ENCODE measurements at regions not wholly inside any gene's neighbourhood (a gene's known extent, or its start where the extent isn't known, plus 50 kb on each side); places are given as distances from the start of the nearest gene placed in this dataset.

DNA sequence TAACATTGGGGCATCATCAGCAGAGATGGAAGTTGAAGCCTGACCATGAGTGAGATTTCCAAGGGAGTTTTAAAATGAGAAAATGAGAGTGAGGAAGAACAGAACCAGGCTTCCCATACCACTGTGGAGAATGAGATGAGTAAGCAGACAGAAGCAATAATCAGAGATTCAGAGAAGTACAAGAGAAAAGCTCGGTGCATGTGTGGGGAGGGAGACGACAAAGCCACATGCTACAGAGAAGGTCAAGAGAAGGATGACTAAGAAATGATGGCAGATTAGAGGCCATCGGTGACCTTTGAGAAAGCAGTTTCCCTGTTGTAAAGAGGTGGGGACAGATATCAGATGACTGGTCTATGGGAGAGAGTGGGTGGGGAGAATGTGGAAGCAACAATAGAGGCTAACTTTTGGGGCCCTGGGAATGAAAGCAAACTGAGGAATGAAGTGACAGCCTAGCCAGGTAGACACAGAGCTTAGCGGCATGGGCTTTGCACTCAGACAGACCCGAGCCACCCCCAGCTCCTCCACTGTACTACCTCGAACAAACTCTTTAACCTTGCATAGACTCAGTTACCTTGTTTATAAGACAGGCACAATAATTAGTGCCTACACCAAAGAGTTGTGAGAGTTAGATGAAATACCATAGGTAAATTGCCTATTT, 207.7 kb downstream of the PIK3R1 start:
- Histone ChIP-seq H3K36me3 (ENCODE audit: insufficient read depth, low read length) (no peaks in the 10 kb centered on the region), H3K9me3 (replicated peaks; ENCODE audit: low read length) (no peaks in the 10 kb centered on the region), H3K4me3 (ENCODE audit: low read length) (no peak overlapping the region), H3K4me2 (ENCODE audit: low read length) (no peak overlapping the region), H3K4me1 (ENCODE audit: control insufficient read depth, insufficient read depth, low read length) (peaks cover 39% of the 10 kb centered on the region), H3K9ac (ENCODE audit: low read depth, low read length) (no peak overlapping the region), H3K27me3 (ENCODE audit: control insufficient read depth, insufficient read depth, low read length) (no peaks in the 10 kb centered on the region)

GRCh38 chr5:68424799-68425537, 209.4 kb downstream of the PIK3R1 start:
- Histone ChIP-seq H3K27me3 (ENCODE audit: control insufficient read depth, insufficient read depth, low read length) (no peaks in the 10 kb centered on the region), H3K36me3 (ENCODE audit: insufficient read depth, low read length) (no peaks in the 10 kb centered on the region), H3K9ac (ENCODE audit: low read depth, low read length) (no peak overlapping the region), H3K4me2 (ENCODE audit: low read length) (peak overlapping the region; percentile 16), H3K9me3 (replicated peaks; ENCODE audit: low read length) (no peaks in the 10 kb centered on the region), H3K4me3 (ENCODE audit: low read length) (no peak overlapping the region), H3K4me1 (ENCODE audit: control insufficient read depth, insufficient read depth, low read length) (peaks cover 28% of the 10 kb centered on the region)

DNA sequence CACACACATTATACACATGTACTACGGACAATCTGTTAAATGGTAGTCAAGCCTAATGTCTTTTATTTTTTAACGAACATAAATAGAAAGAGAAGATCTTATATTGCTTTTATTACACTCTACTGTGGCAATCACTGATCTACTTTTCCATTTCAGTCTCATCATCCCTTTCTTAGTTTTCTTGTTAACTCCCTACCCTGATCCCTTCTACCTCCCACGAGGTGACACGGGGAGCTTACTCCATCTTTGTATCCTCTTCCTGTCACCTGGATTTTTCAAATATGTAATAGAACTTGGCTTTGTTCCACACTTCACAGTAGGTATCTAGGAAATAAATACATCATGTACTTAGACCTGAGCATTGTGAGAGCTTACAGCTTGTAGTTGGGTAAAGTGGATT, 211.0 kb downstream of the PIK3R1 start:
- Histone ChIP-seq H3K4me1 (ENCODE audit: control insufficient read depth, insufficient read depth, low read length) (peaks cover 20% of the 10 kb centered on the region), H3K36me3 (ENCODE audit: insufficient read depth, low read length) (no peaks in the 10 kb centered on the region), H3K27me3 (ENCODE audit: control insufficient read depth, insufficient read depth, low read length) (no peaks in the 10 kb centered on the region), H3K4me3 (ENCODE audit: low read length) (no peak overlapping the region), H3K9me3 (replicated peaks; ENCODE audit: low read length) (no peaks in the 10 kb centered on the region), H3K9ac (ENCODE audit: low read depth, low read length) (no peak overlapping the region), H3K4me2 (ENCODE audit: low read length) (no peak overlapping the region)

GRCh38 chr5:68428231-68428811, 212.8 kb downstream of the PIK3R1 start:
- H3K36me3 ChIP-seq (ENCODE audit: insufficient read depth, low read length), result no peaks in the 10 kb centered on the region
- no peaks in the 10 kb centered on the region for H3K9me3 ChIP-seq (replicated peaks; ENCODE audit: low read length)
- H3K4me3 ChIP-seq (ENCODE audit: low read length), result no peak overlapping the region
- H3K4me1 ChIP-seq (ENCODE audit: control insufficient read depth, insufficient read depth, low read length), result peaks cover 17% of the 10 kb centered on the region
- no peak overlapping the region for H3K9ac ChIP-seq (ENCODE audit: low read depth, low read length)
- no peaks in the 10 kb centered on the region for H3K27me3 ChIP-seq (ENCODE audit: control insufficient read depth, insufficient read depth, low read length)
- H3K4me2 ChIP-seq (ENCODE audit: low read length), result no peak overlapping the region

- Histone ChIP-seq H3K9me3 (replicated peaks; ENCODE audit: low read length) (no peaks in the 10 kb centered on the region), H3K9ac (ENCODE audit: low read depth, low read length) (no peak overlapping the region), H3K4me3 (ENCODE audit: low read length) (no peak overlapping the region), H3K4me2 (ENCODE audit: low read length) (no peak overlapping the region), H3K36me3 (ENCODE audit: insufficient read depth, low read length) (no peaks in the 10 kb centered on the region), H3K27me3 (ENCODE audit: control insufficient read depth, insufficient read depth, low read length) (no peaks in the 10 kb centered on the region), H3K4me1 (ENCODE audit: control insufficient read depth, insufficient read depth, low read length) (peaks cover 28% of the 10 kb centered on the region)
These were observed 214.0 kb downstream of the PIK3R1 start for GRCh38 chr5:68429510-68429909.

DNA sequence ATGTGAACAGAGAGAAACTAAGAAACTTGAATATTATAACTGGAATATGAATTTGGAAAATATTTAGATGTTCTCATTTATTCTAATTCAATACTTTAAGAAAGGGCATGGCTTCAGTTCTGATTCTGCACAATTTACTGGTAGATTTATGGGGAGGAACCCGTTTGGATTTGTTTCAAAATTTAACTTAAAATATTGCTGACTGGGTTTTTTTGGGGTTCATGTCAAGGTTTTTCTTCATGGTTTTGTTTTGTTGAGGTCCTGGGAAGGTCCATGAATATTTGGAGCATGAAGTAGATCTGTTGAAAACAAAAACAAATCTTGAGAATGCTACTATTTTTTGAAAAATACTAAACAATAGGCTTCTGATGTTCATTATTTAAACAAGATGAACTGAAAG, 214.7 kb downstream of the PIK3R1 start:
- no peak overlapping the region for H3K4me3 ChIP-seq (ENCODE audit: low read length)
- no peak overlapping the region for H3K9ac ChIP-seq (ENCODE audit: low read depth, low read length)
- H3K4me1 ChIP-seq (ENCODE audit: control insufficient read depth, insufficient read depth, low read length), result peaks cover 27% of the 10 kb centered on the region
- H3K4me2 ChIP-seq (ENCODE audit: low read length), result no peak overlapping the region
- H3K27me3 ChIP-seq (ENCODE audit: control insufficient read depth, insufficient read depth, low read length), result no peaks in the 10 kb centered on the region
- no peaks in the 10 kb centered on the region for H3K36me3 ChIP-seq (ENCODE audit: insufficient read depth, low read length)
- H3K9me3 ChIP-seq (replicated peaks; ENCODE audit: low read length), result no peaks in the 10 kb centered on the region

DNA sequence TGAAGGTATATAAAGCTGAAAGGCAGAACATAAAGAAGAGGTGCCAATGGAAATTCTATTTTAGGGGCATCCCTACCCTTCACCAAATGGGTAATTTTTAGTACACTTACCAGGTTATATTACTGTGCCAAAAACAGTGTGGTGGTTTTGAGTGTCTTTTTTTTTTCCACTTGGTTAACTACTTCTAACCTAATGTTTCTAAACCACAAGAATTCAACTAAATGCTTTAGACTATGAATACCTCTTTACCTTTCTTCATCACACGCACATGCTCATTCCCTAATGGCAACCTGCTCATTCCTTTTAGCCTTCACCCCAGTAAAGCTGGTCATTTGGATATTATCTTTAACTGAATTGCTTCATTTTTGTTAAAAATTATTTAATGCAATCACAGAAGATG, 215.6 kb downstream of the PIK3R1 start:
- H3K27me3 ChIP-seq (ENCODE audit: control insufficient read depth, insufficient read depth, low read length), result no peaks in the 10 kb centered on the region
- H3K9me3 ChIP-seq (replicated peaks; ENCODE audit: low read length), result no peaks in the 10 kb centered on the region
- peaks cover 27% of the 10 kb centered on the region for H3K4me1 ChIP-seq (ENCODE audit: control insufficient read depth, insufficient read depth, low read length)
- no peaks in the 10 kb centered on the region for H3K36me3 ChIP-seq (ENCODE audit: insufficient read depth, low read length)
- no peak overlapping the region for H3K9ac ChIP-seq (ENCODE audit: low read depth, low read length)
- H3K4me2 ChIP-seq (ENCODE audit: low read length), result no peak overlapping the region
- H3K4me3 ChIP-seq (ENCODE audit: low read length), result no peak overlapping the region

DNA sequence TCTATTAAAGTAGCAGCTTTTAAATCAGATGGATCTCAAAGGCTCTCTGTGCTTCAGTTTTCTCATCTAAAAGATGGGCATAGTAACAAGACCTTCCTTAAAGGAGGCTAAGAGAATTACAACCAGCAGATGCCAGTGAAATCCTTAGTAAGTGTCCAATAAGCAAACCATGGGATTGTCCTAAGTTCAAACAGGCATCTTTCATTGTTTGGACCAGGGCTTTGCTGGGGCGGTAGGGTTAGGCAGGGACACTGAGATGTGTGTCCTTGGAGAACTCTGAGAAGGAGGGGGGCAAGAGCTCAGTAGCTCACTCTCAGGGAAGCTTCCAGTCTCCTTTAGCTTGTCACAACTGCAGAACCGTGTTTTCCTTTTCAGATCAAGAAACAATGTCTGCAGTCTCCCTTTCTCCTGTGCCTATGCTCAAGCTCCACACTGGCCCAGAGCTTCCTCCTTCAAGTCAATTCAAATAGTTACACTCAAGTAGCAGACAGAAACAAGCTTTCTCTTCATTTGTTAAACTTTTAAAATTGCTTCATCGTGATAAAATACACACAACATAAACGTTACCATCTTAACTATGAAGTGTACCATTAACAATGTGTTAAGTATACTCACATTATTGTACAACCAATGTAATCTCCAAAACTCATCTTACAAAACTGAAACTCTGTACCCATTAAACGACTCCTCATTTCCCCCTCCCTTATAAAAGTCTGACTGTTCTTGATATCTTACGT, 216.2 kb downstream of the PIK3R1 start:
- Histone ChIP-seq H3K27me3 (ENCODE audit: control insufficient read depth, insufficient read depth, low read length) (no peaks in the 10 kb centered on the region), H3K36me3 (ENCODE audit: insufficient read depth, low read length) (no peaks in the 10 kb centered on the region), H3K4me2 (ENCODE audit: low read length) (no peak overlapping the region), H3K9ac (ENCODE audit: low read depth, low read length) (no peak overlapping the region), H3K4me1 (ENCODE audit: control insufficient read depth, insufficient read depth, low read length) (peaks cover 27% of the 10 kb centered on the region), H3K9me3 (replicated peaks; ENCODE audit: low read length) (no peaks in the 10 kb centered on the region), H3K4me3 (ENCODE audit: low read length) (no peak overlapping the region)

DNA sequence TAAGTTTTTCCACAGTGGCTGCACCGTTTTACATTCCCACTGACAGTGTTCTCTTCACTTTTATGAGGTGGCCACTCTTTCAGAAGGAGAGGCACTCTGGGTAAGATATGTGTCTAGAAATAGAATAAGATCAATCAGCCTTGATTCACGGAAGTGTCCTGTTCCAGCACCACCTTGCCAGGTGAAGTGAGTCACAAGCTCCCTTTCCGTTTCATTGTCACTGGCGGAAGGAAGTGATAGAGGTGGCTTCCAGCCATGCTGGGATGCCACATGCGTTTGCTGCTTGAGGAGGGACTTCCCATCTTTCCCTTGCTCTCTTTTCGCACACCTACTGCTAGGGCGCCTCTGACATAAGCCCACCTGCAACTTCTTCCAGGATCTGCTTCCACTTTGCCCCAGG, 217.1 kb downstream of the PIK3R1 start:
- H3K4me1 ChIP-seq (ENCODE audit: control insufficient read depth, insufficient read depth, low read length), result peaks cover 27% of the 10 kb centered on the region
- no peaks in the 10 kb centered on the region for H3K9me3 ChIP-seq (replicated peaks; ENCODE audit: low read length)
- no peaks in the 10 kb centered on the region for H3K27me3 ChIP-seq (ENCODE audit: control insufficient read depth, insufficient read depth, low read length)
- H3K4me2 ChIP-seq (ENCODE audit: low read length), result no peak overlapping the region
- no peak overlapping the region for H3K4me3 ChIP-seq (ENCODE audit: low read length)
- no peaks in the 10 kb centered on the region for H3K36me3 ChIP-seq (ENCODE audit: insufficient read depth, low read length)
- H3K9ac ChIP-seq (ENCODE audit: low read depth, low read length), result no peak overlapping the region

DNA sequence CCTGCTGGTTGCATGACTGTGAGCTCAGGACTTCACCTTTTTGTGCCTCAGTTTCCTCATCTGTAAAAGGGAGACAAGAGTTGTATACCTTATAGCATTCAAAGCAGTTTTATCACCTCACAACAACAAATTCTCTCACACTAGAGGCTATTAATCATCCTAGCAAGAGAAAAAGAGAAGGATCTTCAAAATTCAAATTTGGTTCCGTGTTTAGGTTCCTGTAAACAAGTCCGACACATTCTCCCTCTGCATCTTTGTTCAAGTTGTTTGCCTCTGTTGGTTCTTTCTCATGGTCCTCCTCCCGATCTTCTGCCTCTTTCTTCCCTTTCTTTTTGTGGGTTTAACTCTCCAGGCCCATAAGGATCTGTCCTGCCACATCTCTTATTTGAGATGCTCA, 218.0 kb downstream of the PIK3R1 start:
- H3K4me1 ChIP-seq (ENCODE audit: control insufficient read depth, insufficient read depth, low read length), result peaks cover 22% of the 10 kb centered on the region
- no peak overlapping the region for H3K4me2 ChIP-seq (ENCODE audit: low read length)
- peak overlapping the region; percentile 40 for H3K9ac ChIP-seq (ENCODE audit: low read depth, low read length)
- H3K36me3 ChIP-seq (ENCODE audit: insufficient read depth, low read length), result no peaks in the 10 kb centered on the region
- H3K9me3 ChIP-seq (replicated peaks; ENCODE audit: low read length), result no peaks in the 10 kb centered on the region
- no peak overlapping the region for H3K4me3 ChIP-seq (ENCODE audit: low read length)
- no peaks in the 10 kb centered on the region for H3K27me3 ChIP-seq (ENCODE audit: control insufficient read depth, insufficient read depth, low read length)

Data from skeletal muscle satellite cell (primary cell).